Astrocyte of the cerebellum (primary cell): ENCODE measurements at regions not wholly inside any gene's neighbourhood (a gene's known extent, or its start where the extent isn't known, plus 50 kb on each side); places are given as distances from the start of the nearest gene placed in this dataset.

Experiments
- DNase-seq: peaks from one replicate; pipeline ENCODE4 v3.0.0-alpha.2; 2011; ENCODE audit warnings: low read depth
- H3K4me3 ChIP-seq: 2 replicates; pipeline ENCODE4 v1.5.1; 2011; ENCODE audit warnings: mild to moderate bottlenecking, low read depth, low read length, moderate library complexity
- CTCF ChIP-seq: IDR thresholded peaks from 2 replicates; pipeline ENCODE4 v1.5.1; 2012; ENCODE audit warnings: low read length, low read depth, moderate library complexity, mild to moderate bottlenecking; ENCODE audit errors: missing control alignments
- in situ Hi-C: cut with HindIII; loops from 2 replicates; pipeline ENCODE4 v1.10.0; 2017; ENCODE audit warnings: low sequenced_read_pairs

DNA sequence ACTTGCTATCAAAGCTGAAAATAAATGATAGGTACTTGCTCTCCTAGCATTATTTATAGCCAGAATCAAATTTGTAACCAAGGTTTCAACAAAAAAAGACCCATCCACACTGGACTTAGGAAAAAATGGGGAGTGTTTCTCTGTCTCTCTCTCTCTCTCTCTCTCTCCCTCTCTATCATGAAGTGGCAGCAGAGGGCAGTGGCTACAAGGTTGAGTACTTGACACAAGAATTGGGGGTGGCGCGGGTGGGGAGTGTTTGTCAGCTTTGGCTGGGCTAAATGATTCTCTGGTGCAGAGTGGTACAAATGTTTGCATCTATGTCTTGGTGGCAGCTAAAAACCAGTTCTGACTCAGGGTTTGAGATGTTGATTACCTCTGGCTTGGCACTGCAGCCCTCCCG lies 85.0 kb downstream of the RBM43 start:
- in situ Hi-C loops = no loop called here
- no peak overlapping the region for H3K4me3 ChIP-seq
- TF ChIP-seq CTCF = no peak
- no peak for DNase-seq

- H3K4me3 ChIP-seq = no peak overlapping the region
- no peak for DNase-seq
- TF ChIP-seq CTCF = no peak
- in situ Hi-C loops = no loop called here
These were observed 85.8 kb downstream of the RBM43 start for GRCh38 chr2:151175864-151176263.

GRCh38 chr2:151174127-151174526 lies 87.5 kb downstream of the RBM43 start:
- H3K4me3 ChIP-seq = no peak overlapping the region
- DNase-seq = no peak
- no peak for TF ChIP-seq CTCF
- in situ Hi-C loops = no loop called here

- no peak overlapping the region for H3K4me3 ChIP-seq
- no peak for DNase-seq
- TF ChIP-seq CTCF = no peak
- in situ Hi-C loops = no loop called here
These were observed 90.5 kb downstream of the RBM43 start for GRCh38 chr2:151171186-151171585.

- DNase-seq = no peak
- TF ChIP-seq CTCF = no peak
- in situ Hi-C loops = no loop called here
- H3K4me3 ChIP-seq = no peak overlapping the region
These were observed 95.3 kb downstream of the RBM43 start for GRCh38 chr2:151166410-151166809.

DNA sequence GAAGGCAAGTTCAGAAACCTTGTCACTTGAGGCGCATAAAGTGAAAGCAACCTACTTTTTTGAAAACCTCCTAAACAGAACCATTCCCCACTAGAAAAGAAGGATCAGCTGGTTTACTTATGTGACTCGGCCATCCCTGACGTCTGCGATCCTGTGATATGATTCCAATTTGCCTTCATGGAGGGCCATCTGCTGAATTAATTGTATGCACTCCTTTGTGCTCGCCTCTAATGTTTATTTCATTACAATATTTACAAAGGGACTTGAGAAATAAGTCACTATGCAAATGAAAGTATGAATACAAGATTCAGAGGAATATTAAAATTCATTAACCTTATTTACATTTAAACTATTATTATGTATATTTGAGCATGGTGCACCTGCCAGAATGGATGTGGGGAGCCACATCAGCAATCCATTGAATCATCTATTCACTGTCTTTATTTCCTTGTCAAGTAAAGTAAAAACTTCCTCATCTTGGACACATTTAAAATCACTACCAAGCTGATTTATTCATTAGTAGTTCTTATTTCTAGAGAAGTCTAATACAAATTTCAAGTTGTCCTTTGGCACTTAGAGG lies 96.5 kb downstream of the RBM43 start:
- no peak for DNase-seq
- no peak overlapping the region for H3K4me3 ChIP-seq
- in situ Hi-C loops = no loop called here
- no peak for TF ChIP-seq CTCF
